HEK293 (cell line): ENCODE measurements at regions not wholly inside any gene's neighbourhood (a gene's known extent, or its start where the extent isn't known, plus 50 kb on each side); places are given as distances from the start of the nearest gene placed in this dataset.

Experiments used
- KLF16 ChIP-seq: fragments of 450-650 bp; formaldehyde crosslinking; IDR thresholded peaks from 2 replicates; pipeline ENCODE4 v1.5.1; 2017; ENCODE audit warnings: missing biosample characterization, missing genetic modification characterization
- REPIN1 ChIP-seq: fragments of 450-650 bp; formaldehyde crosslinking; IDR thresholded peaks from 2 replicates; pipeline ENCODE4 v1.5.1; 2017; ENCODE audit warnings: missing biosample characterization, missing genetic modification characterization, low read depth
- YY1 ChIP-seq: fragments of 450-650 bp; formaldehyde crosslinking; IDR thresholded peaks from 2 replicates; pipeline ENCODE4 v1.5.1; 2018; ENCODE audit warnings: missing biosample characterization, missing genetic modification characterization
- ZBTB20 ChIP-seq: fragments of 450-650 bp; formaldehyde crosslinking; IDR thresholded peaks from 2 replicates; pipeline ENCODE4 v1.5.1; 2016; ENCODE audit warnings: missing biosample characterization, missing genetic modification characterization
- ZBTB21 ChIP-seq: fragments of 450-650 bp; formaldehyde crosslinking; IDR thresholded peaks from 2 replicates; pipeline ENCODE4 v1.5.1; 2017; ENCODE audit warnings: missing biosample characterization, missing genetic modification characterization
- ZNF114 ChIP-seq: fragments of 450-650 bp; formaldehyde crosslinking; IDR thresholded peaks from 2 replicates; pipeline ENCODE4 v1.5.0; 2017; ENCODE audit warnings: missing biosample characterization, missing genetic modification characterization
- ZNF184 ChIP-seq: fragments of 450-650 bp; IDR thresholded peaks from 2 replicates; pipeline ENCODE4 v1.5.1; 2018; ENCODE audit warnings: missing biosample characterization, mild to moderate bottlenecking, missing genetic modification characterization
- ZNF266 ChIP-seq: fragments of 450-650 bp; formaldehyde crosslinking; IDR thresholded peaks from 2 replicates; pipeline ENCODE4 v1.5.1; 2016; ENCODE audit warnings: missing biosample characterization, missing genetic modification characterization, low read depth
- ZNF324 ChIP-seq: fragments of 450-650 bp; formaldehyde crosslinking; IDR thresholded peaks from 2 replicates; pipeline ENCODE4 v1.5.1; 2016; ENCODE audit warnings: missing biosample characterization, missing genetic modification characterization
- ZNF645 ChIP-seq: fragments of 450-650 bp; formaldehyde crosslinking; IDR thresholded peaks from 2 replicates; pipeline ENCODE4; 2016; ENCODE audit warnings: missing biosample characterization, missing genetic modification characterization
- ZNF768 ChIP-seq: fragments of 450-650 bp; formaldehyde crosslinking; IDR thresholded peaks from 2 replicates; pipeline ENCODE4 v1.5.1; 2018; ENCODE audit warnings: missing biosample characterization, mild to moderate bottlenecking, missing genetic modification characterization
- TF ChIP-seq, protein P1 (sequence below): fragments of 450-650 bp; formaldehyde crosslinking; IDR thresholded peaks from 2 replicates; pipeline ENCODE4 v1.5.1; 2016; ENCODE audit warnings: missing biosample characterization, missing genetic modification characterization
- TF ChIP-seq, protein P2 (sequence below): fragments of 450-650 bp; formaldehyde crosslinking; IDR thresholded peaks from 2 replicates; pipeline ENCODE4 v1.5.1; 2016; ENCODE audit warnings: missing biosample characterization, missing genetic modification characterization
- TF ChIP-seq, protein P3 (sequence below): fragments of 450-650 bp; formaldehyde crosslinking; IDR thresholded peaks from 2 replicates; pipeline ENCODE4 v1.5.1; 2017; ENCODE audit warnings: missing biosample characterization, mild to moderate bottlenecking, missing genetic modification characterization, moderate library complexity

DNA sequence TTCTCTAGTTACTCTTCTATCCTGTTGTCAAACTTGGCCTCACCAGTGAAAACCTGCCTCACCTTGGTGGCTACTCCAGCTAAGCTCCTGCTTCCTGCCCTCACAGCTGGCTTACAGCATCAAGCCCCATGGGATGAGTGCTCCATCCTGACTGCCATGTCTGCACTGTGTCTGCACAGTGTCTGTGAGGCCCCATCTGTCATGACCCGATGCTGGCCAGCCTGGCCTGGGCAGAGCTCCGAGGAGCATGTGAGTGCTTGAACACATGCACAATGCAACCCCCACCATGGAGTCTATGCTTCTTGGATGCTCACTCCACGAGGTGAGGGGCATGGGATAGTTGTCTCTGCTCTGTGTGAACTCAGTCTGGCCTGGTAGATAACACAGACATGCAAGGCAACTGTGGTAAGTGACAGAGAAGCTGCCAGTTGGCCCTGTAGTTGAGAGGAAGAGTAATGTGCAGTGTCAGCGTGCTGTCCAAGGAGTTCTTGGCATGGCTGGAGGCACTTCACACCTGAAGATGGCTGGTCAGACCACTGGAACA is 207.1 kb upstream of the ZNF32 start:
- TF ChIP-seq, protein P1, sequence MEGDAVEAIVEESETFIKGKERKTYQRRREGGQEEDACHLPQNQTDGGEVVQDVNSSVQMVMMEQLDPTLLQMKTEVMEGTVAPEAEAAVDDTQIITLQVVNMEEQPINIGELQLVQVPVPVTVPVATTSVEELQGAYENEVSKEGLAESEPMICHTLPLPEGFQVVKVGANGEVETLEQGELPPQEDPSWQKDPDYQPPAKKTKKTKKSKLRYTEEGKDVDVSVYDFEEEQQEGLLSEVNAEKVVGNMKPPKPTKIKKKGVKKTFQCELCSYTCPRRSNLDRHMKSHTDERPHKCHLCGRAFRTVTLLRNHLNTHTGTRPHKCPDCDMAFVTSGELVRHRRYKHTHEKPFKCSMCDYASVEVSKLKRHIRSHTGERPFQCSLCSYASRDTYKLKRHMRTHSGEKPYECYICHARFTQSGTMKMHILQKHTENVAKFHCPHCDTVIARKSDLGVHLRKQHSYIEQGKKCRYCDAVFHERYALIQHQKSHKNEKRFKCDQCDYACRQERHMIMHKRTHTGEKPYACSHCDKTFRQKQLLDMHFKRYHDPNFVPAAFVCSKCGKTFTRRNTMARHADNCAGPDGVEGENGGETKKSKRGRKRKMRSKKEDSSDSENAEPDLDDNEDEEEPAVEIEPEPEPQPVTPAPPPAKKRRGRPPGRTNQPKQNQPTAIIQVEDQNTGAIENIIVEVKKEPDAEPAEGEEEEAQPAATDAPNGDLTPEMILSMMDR, result no peak
- TF ChIP-seq ZNF324 (tag by site-specific recombination) (no peak), KLF16 (no peak), ZNF184 (no peak), ZNF266 (no peak), ZNF645 (tag by site-specific recombination) (no peak), ZBTB21 (tag by site-specific recombination) (no peak), ZNF114 (tag by site-specific recombination) (no peak), YY1 (tag by site-specific recombination) (no peak), REPIN1 (tag by site-specific recombination) (no peak), ZNF768 (tag by site-specific recombination) (no peak), ZBTB20 (tag by site-specific recombination) (no peak)
- TF ChIP-seq, protein P2, sequence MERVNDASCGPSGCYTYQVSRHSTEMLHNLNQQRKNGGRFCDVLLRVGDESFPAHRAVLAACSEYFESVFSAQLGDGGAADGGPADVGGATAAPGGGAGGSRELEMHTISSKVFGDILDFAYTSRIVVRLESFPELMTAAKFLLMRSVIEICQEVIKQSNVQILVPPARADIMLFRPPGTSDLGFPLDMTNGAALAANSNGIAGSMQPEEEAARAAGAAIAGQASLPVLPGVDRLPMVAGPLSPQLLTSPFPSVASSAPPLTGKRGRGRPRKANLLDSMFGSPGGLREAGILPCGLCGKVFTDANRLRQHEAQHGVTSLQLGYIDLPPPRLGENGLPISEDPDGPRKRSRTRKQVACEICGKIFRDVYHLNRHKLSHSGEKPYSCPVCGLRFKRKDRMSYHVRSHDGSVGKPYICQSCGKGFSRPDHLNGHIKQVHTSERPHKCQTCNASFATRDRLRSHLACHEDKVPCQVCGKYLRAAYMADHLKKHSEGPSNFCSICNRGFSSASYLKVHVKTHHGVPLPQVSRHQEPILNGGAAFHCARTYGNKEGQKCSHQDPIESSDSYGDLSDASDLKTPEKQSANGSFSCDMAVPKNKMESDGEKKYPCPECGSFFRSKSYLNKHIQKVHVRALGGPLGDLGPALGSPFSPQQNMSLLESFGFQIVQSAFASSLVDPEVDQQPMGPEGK, result no peak
- TF ChIP-seq, protein P3, sequence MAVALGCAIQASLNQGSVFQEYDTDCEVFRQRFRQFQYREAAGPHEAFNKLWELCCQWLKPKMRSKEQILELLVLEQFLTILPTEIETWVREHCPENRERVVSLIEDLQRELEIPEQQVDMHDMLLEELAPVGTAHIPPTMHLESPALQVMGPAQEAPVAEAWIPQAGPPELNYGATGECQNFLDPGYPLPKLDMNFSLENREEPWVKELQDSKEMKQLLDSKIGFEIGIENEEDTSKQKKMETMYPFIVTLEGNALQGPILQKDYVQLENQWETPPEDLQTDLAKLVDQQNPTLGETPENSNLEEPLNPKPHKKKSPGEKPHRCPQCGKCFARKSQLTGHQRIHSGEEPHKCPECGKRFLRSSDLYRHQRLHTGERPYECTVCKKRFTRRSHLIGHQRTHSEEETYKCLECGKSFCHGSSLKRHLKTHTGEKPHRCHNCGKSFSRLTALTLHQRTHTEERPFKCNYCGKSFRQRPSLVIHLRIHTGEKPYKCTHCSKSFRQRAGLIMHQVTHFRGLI (tag by site-specific recombination), result no peak
